GM12874 (cell line): ENCODE measurements at regions not wholly inside any gene's neighbourhood (a gene's known extent, or its start where the extent isn't known, plus 50 kb on each side); places are given as distances from the start of the nearest gene placed in this dataset.

Source experiments
- CTCF ChIP-seq: IDR thresholded peaks from 2 replicates; pipeline ENCODE4 v1.5.1; 2011; ENCODE audit warnings: low read depth, mild to moderate bottlenecking, control low read depth, low read length, moderate library complexity; ENCODE audit not compliant: insufficient read depth

GRCh38 chr1:218604217-218604616, 259.1 kb downstream of the TGFB2 start:
- TF ChIP-seq CTCF, result no peak

GRCh38 chr1:218611916-218612585, 266.9 kb downstream of the TGFB2 start:
- TF ChIP-seq CTCF, result no peak

- no peak for TF ChIP-seq CTCF
Measured at GRCh38 chr1:218613105-218613504, 268.0 kb downstream of the TGFB2 start.

- TF ChIP-seq CTCF, result no peak
Measured at GRCh38 chr1:218614031-218614430, 268.9 kb downstream of the TGFB2 start.

- no peak for TF ChIP-seq CTCF
Measured at GRCh38 chr1:218616681-218617080, 271.5 kb downstream of the TGFB2 start.

GRCh38 chr1:218617986-218618385, 272.9 kb downstream of the TGFB2 start:
- no peak for TF ChIP-seq CTCF

GRCh38 chr1:218620956-218621355, 275.8 kb downstream of the TGFB2 start:
- TF ChIP-seq CTCF, result no peak
